K562 (cell line): ENCODE measurements at regions not wholly inside any gene's neighbourhood (a gene's known extent, or its start where the extent isn't known, plus 50 kb on each side); places are given as distances from the start of the nearest gene placed in this dataset.
A peak's percentile ranks its signal among the peaks of the same experiment; 100 is the strongest.

Source experiments
- ARID3A ChIP-seq: IDR thresholded peaks from 2 replicates; pipeline ENCODE4 v1.6.1; 2012; ENCODE audit warnings: low read depth, low read length, improper control_type of control experiment, borderline replicate concordance
- BHLHE40 ChIP-seq: IDR thresholded peaks from 2 replicates; pipeline ENCODE4 v1.6.1; 2011; ENCODE audit warnings: low read length, improper control_type of control experiment
- EP300 ChIP-seq: IDR thresholded peaks from 2 replicates; pipeline ENCODE4 v1.6.1; 2012; ENCODE audit warnings: low read length, improper control_type of control experiment
- ERF ChIP-seq: fragments of 450-650 bp; formaldehyde crosslinking; IDR thresholded peaks from 2 replicates; pipeline ENCODE4 v1.4.0; 2020; ENCODE audit warnings: mild to moderate bottlenecking, mixed read lengths
- ESRRB ChIP-seq: fragments of 250-450 bp; sonication (Bioruptor Pico); IDR thresholded peaks from 2 replicates; pipeline ENCODE4 v1.5.0; 2020; ENCODE audit warnings: mild to moderate bottlenecking, moderate library complexity, borderline replicate concordance
- ETV1 ChIP-seq: fragments of 450-650 bp; conservative IDR thresholded peaks from 2 replicates; pipeline ENCODE4 v1.6.1; 2016; ENCODE audit warnings: missing genetic modification characterization, control low read depth, low read depth, missing compliant biosample characterization
- HLTF ChIP-seq: fragments of 450-650 bp; IDR thresholded peaks from 2 replicates; pipeline ENCODE4 v1.6.1; 2016
- MAZ ChIP-seq, 2 experiments: fragments of 450-650 bp in 1 of 2; sonication (generic) in 1 of 2; formaldehyde crosslinking; IDR thresholded peaks in 1 of 2; conservative IDR thresholded peaks in 1 of 2; 2 replicates each; pipeline versions ENCODE4 v1.4.0 to v1.5.0; 2020; ENCODE audit warnings: mild to moderate bottlenecking in 1 of 2, missing genetic modification reagents in 1 of 2
- NCOR1 ChIP-seq: fragments of 450-650 bp; IDR thresholded peaks from 2 replicates; pipeline ENCODE4 v1.6.1; 2016; ENCODE audit warnings: mild to moderate bottlenecking, moderate library complexity
- OTX1 ChIP-seq: fragments of 450-650 bp; formaldehyde crosslinking; IDR thresholded peaks from 2 replicates; pipeline ENCODE4 v1.4.0; 2022; ENCODE audit warnings: mild to moderate bottlenecking
- PCBP1 ChIP-seq: fragments of 200-400 bp; formaldehyde crosslinking; IDR thresholded peaks from 2 replicates; pipeline ENCODE4 v1.6.1; 2018; ENCODE audit warnings: mild to moderate bottlenecking, low read depth, low read length; ENCODE audit not compliant: poor library complexity, severe bottlenecking
- RBBP5 ChIP-seq: fragments of 200-600 bp; sonication (generic); IDR thresholded peaks from 2 replicates; pipeline ENCODE4 v1.6.1; 2012; ENCODE audit warnings: borderline replicate concordance, mild to moderate bottlenecking, low read length, control low read depth, inconsistent platforms; ENCODE audit not compliant: insufficient read depth, poor library complexity, severe bottlenecking
- ZFPM2 ChIP-seq: fragments of 250-450 bp; sonication (Bioruptor Pico); IDR thresholded peaks from 2 replicates; pipeline ENCODE4 v1.5.1; 2022; ENCODE audit warnings: mild to moderate bottlenecking
- TF ChIP-seq, protein P1 (sequence below), 2 experiments: fragments of 450-650 bp in 1 of 2; sonication (generic) in 1 of 2; formaldehyde crosslinking in 1 of 2; IDR thresholded peaks; 2 replicates each; pipeline versions ENCODE4 v1.7.1 to v1.9.0; 2016 to 2022; ENCODE audit warnings: inconsistent platforms in 1 of 2, mild to moderate bottlenecking in 1 of 2, missing genetic modification reagents in 1 of 2
- TF ChIP-seq, protein P2 (sequence below): sonication (generic); formaldehyde crosslinking; IDR thresholded peaks from 2 replicates; pipeline ENCODE4 v1.8.0; 2022; ENCODE audit warnings: missing genetic modification reagents, mild to moderate bottlenecking, moderate library complexity, borderline replicate concordance

- TF ChIP-seq, protein P1, sequence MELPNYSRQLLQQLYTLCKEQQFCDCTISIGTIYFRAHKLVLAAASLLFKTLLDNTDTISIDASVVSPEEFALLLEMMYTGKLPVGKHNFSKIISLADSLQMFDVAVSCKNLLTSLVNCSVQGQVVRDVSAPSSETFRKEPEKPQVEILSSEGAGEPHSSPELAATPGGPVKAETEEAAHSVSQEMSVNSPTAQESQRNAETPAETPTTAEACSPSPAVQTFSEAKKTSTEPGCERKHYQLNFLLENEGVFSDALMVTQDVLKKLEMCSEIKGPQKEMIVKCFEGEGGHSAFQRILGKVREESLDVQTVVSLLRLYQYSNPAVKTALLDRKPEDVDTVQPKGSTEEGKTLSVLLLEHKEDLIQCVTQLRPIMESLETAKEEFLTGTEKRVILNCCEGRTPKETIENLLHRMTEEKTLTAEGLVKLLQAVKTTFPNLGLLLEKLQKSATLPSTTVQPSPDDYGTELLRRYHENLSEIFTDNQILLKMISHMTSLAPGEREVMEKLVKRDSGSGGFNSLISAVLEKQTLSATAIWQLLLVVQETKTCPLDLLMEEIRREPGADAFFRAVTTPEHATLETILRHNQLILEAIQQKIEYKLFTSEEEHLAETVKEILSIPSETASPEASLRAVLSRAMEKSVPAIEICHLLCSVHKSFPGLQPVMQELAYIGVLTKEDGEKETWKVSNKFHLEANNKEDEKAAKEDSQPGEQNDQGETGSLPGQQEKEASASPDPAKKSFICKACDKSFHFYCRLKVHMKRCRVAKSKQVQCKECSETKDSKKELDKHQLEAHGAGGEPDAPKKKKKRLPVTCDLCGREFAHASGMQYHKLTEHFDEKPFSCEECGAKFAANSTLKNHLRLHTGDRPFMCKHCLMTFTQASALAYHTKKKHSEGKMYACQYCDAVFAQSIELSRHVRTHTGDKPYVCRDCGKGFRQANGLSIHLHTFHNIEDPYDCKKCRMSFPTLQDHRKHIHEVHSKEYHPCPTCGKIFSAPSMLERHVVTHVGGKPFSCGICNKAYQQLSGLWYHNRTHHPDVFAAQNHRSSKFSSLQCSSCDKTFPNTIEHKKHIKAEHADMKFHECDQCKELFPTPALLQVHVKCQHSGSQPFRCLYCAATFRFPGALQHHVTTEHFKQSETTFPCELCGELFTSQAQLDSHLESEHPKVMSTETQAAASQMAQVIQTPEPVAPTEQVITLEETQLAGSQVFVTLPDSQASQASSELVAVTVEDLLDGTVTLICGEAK (IDR thresholded peaks at IDR 0.05), result peak; percentile 63
- TF ChIP-seq, protein P1 (CRISPR knock-in tag; IDR thresholded peaks at IDR 0.05), result no peak
- TF ChIP-seq OTX1, result no peak
- no peak for TF ChIP-seq ARID3A
- peak; percentile 68 for TF ChIP-seq RBBP5
- TF ChIP-seq EP300, result peak; percentile 5; the same call in 1 of the 2 replicates
- 0 out of 2 replicates have a peak, but pooled peaks have one; percentile 40 for TF ChIP-seq BHLHE40
- TF ChIP-seq HLTF, result no peak
- peak; percentile 31; the same call in 1 of the 2 replicates for TF ChIP-seq ETV1 (tag)
- no peak for TF ChIP-seq ZFPM2 (CRISPR knock-in tag)
- no peak for TF ChIP-seq ESRRB (CRISPR knock-in tag)
- no peak for TF ChIP-seq PCBP1
- TF ChIP-seq ERF, result 0 out of 2 replicates have a peak, but pooled peaks have one; percentile 26
- TF ChIP-seq NCOR1, result peak; percentile 49
- peak; percentile 27 to 40; a peak in 1 of 4 replicates for TF ChIP-seq MAZ (CRISPR knock-in tag; conservative IDR thresholded peaks at IDR 0.05 in 1 of 2, IDR thresholded peaks at IDR 0.05 in 1 of 2)
- TF ChIP-seq, protein P2, sequence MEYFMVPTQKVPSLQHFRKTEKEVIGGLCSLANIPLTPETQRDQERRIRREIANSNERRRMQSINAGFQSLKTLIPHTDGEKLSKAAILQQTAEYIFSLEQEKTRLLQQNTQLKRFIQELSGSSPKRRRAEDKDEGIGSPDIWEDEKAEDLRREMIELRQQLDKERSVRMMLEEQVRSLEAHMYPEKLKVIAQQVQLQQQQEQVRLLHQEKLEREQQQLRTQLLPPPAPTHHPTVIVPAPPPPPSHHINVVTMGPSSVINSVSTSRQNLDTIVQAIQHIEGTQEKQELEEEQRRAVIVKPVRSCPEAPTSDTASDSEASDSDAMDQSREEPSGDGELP (CRISPR knock-in tag), result peak; percentile 73
Observed at GRCh38 chr21:35102488-35103371, 53.6 kb upstream of the RUNX1 start (continued).
